HTR-8/SVneo (cell line): ENCODE measurements at regions not wholly inside any gene's neighbourhood (a gene's known extent, or its start where the extent isn't known, plus 50 kb on each side); places are given as distances from the start of the nearest gene placed in this dataset.

Source experiments
- DNase-seq: peaks from one replicate; pipeline ENCODE4 v3.0.0; 2011; ENCODE audit warnings: low spot score, mixed read lengths; ENCODE audit not compliant: insufficient read length
- FAIRE-seq: peaks from 2 replicates; lab custom pipeline; 2011; peaks lifted over from hg19 to GRCh38; lab: Jason Lieb, UNC

- FAIRE-seq (no peak), DNase-seq (no peak)
These were observed 117.8 kb upstream of the SHH start for GRCh38 chr7:155930061-155930460.

GRCh38 chr7:155928583-155928982 is 116.3 kb upstream of the SHH start:
- FAIRE-seq: no peak
- DNase-seq: no peak

GRCh38 chr7:155927905-155928304 is 115.6 kb upstream of the SHH start:
- FAIRE-seq (no peak), DNase-seq (no peak)

GRCh38 chr7:155925682-155926081 is 113.4 kb upstream of the SHH start:
- FAIRE-seq: no peak
- DNase-seq: no peak

- no peak for DNase-seq
These were observed 110.0 kb upstream of the SHH start for GRCh38 chr7:155922067-155922816.

GRCh38 chr7:155921804-155922066 is 109.5 kb upstream of the SHH start:
- FAIRE-seq (no peak), DNase-seq (no peak)

More at GRCh38 chr7:155922067-155922816, 110.0 kb upstream of the SHH start:
- FAIRE-seq: no peak

GRCh38 chr7:155921086-155921803 is 109.0 kb upstream of the SHH start:
- no peak for DNase-seq
- no peak for FAIRE-seq

GRCh38 chr7:155920068-155920461 is 107.8 kb upstream of the SHH start:
- FAIRE-seq (no peak), DNase-seq (no peak)

- FAIRE-seq (no peak), DNase-seq (peak; percentile 7)
These were observed 107.3 kb upstream of the SHH start for GRCh38 chr7:155919391-155920067.

- FAIRE-seq: peak; percentile 96
- peak; percentile 81 for DNase-seq
These were observed 106.6 kb upstream of the SHH start for GRCh38 chr7:155918720-155919390.

GRCh38 chr7:155917836-155918430 is 105.7 kb upstream of the SHH start:
- FAIRE-seq (no peak), DNase-seq (no peak)

GRCh38 chr7:155916926-155917655 is 104.8 kb upstream of the SHH start:
- FAIRE-seq (no peak), DNase-seq (no peak)

GRCh38 chr7:155914341-155914740 is 102.1 kb upstream of the SHH start:
- FAIRE-seq: no peak
- DNase-seq: no peak

GRCh38 chr7:155913719-155914118 is 101.5 kb upstream of the SHH start:
- DNase-seq (no peak), FAIRE-seq (no peak)

GRCh38 chr7:155913291-155913690 is 101.0 kb upstream of the SHH start:
- FAIRE-seq: no peak
- no peak for DNase-seq

GRCh38 chr7:155911471-155912105 is 99.3 kb upstream of the SHH start:
- DNase-seq (no peak), FAIRE-seq (no peak)

- FAIRE-seq (no peak), DNase-seq (no peak)
These were observed 96.1 kb upstream of the SHH start for GRCh38 chr7:155908385-155908784.

- DNase-seq (no peak), FAIRE-seq (no peak)
These were observed 95.4 kb upstream of the SHH start for GRCh38 chr7:155907450-155908200.

- no peak for FAIRE-seq
- no peak for DNase-seq
These were observed 88.9 kb upstream of the SHH start for GRCh38 chr7:155901176-155901575.
